ENCODE measurements at regions not wholly inside any gene's neighbourhood (a gene's known extent, or its start where the extent isn't known, plus 50 kb on each side); places are given as distances from the start of the nearest gene placed in this dataset.
"Not testable (repeated sequence)": the region's sequence is repeated elsewhere in the genome, so short reads cannot be mapped to it uniquely, and the experiment has no call there.

DNA sequence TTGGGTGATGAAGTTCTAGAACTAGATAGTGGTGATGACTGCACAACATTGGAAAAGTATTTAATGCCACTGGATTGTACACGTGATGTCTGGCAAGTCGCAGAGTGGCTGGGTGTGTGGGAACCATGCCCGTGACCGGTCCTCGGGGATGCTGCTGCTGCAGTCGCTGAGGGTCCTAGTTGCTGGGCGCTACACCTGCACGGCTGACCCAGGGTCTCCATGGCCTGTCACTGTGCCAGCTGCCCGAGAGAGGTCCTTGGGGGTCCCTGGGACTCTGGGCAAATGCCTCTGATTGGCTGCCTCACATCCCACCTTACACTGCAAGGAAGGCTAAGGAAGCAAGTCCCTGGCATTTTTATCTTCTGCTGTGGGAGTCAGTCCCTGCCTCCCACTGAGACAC, 109.1 kb upstream of the PABPC3 start (continued):
- TF ChIP-seq CCDC6 (CRISPR knock-in tag; IDR thresholded peaks at IDR 0.05), result no peak

DNA sequence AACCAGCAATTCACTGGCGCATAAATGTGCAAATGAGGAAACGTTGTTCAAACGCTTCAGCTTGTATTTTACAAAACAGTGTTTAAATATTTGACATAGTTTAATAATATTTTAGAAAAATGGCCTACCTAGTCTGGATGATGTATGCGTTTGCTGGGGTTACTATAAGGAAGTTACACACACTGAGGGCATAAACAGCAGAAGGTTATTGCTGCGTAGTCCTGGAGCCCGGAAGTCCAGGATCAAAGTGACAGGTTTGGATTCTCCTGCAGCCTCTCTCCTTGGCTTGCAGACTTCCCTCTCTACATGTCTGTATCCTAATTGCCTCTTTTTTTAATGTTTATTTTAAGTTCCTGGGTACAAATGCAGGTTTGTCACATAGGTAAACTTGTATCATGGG, 106.0 kb upstream of the PABPC3 start:
- H3K4me3 ChIP-seq (replicated peaks in 1 of 3; ENCODE audit: insufficient read depth in 1 of 3, low read depth in 2 of 3, low read length in 3 of 3); H3K9ac ChIP-seq (ENCODE audit: insufficient read depth, low read depth, low read length); CTCF ChIA-PET (ENCODE audit: low intra/inter-chr PET ratio, low total read pairs); BruUV-seq (replicated peaks); H4K20me1 ChIP-seq (ENCODE audit: insufficient read depth, low read length); H3K4me1 ChIP-seq (ENCODE audit: insufficient read depth, low read length); H3K4me2 ChIP-seq (ENCODE audit: low read depth, low read length); H2AFZ ChIP-seq (ENCODE audit: low read length); FAIRE-seq; POLR2A ChIA-PET; intact Hi-C loops (cut with micrococcal nuclease; ENCODE audit: unreplicated experiment); H3K9me3 ChIP-seq (ENCODE audit: low read length); H3K36me3 ChIP-seq (replicated peaks in 1 of 2; ENCODE audit: control insufficient read depth in 1 of 2, insufficient read depth in 2 of 2, low read length in 2 of 2); ATAC-seq; H3K79me2 ChIP-seq (ENCODE audit: insufficient read depth, low read length); DNase-seq (ENCODE audit: low spot score); H3K27ac ChIP-seq (ENCODE audit: extremely low read length, insufficient read depth, low read length): not testable (repeated sequence)
- peaks cover 0 to 19% of the 10 kb centered on the region in 2 experiments; a peak in 3 of 5 replicates for H3K27me3 ChIP-seq (ENCODE audit: control insufficient read depth in 1 of 2, insufficient read depth in 2 of 2, low read length in 2 of 2)
- 24% methylated on average over 6 of the region's 6 CpGs for WGBS (ENCODE audit: low lambda C conversion rate)
- in situ Hi-C loops (cut with HindIII; ENCODE audit: extremely low pct_ligation_motif_present, low pct_unique_long_range_greater_than_20kb), result loop anchor here (5.0 kb wide), 1 partner anchor 1112 kb away; no protein-coding TSS in a partner anchor

DNA sequence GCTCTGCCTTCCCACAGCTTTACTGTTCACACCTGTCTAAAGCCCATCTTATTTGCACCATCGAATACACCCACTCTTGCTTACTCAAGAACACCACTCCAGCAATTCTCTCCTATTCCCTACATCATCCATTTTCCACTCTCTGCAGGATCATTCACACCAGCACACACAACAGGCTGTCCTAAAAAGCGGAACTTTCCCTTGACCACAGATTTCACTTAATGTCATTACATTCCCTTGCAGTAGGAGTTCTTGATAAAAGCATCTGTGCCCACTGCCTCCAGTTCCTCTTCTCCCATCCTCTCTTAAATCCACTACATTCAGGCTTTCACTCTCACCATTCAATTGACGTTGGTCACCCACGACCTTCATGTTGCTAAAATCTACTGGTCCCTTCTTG, 103.0 kb upstream of the PABPC3 start:
- intact Hi-C loops (cut with micrococcal nuclease; ENCODE audit: unreplicated experiment), result not testable (repeated sequence)
- in situ Hi-C loops (cut with HindIII; ENCODE audit: extremely low pct_ligation_motif_present, low pct_unique_long_range_greater_than_20kb), result loop anchor here (5.0 kb wide), 1 partner anchor 1109 kb away; no protein-coding TSS in a partner anchor

More for the DNA sequence above, 103.0 kb upstream of the PABPC3 start:
- ATAC-seq; DNase-seq (ENCODE audit: low spot score); FAIRE-seq; CTCF ChIA-PET (ENCODE audit: low intra/inter-chr PET ratio, low total read pairs); H4K20me1 ChIP-seq (ENCODE audit: insufficient read depth, low read length); H3K27me3 ChIP-seq (ENCODE audit: control insufficient read depth in 1 of 2, insufficient read depth in 2 of 2, low read length in 2 of 2); H3K4me3 ChIP-seq (replicated peaks in 1 of 3; ENCODE audit: insufficient read depth in 1 of 3, low read depth in 2 of 3, low read length in 3 of 3); H3K79me2 ChIP-seq (ENCODE audit: insufficient read depth, low read length); H3K4me2 ChIP-seq (ENCODE audit: low read depth, low read length); H3K36me3 ChIP-seq (replicated peaks in 1 of 2; ENCODE audit: control insufficient read depth in 1 of 2, insufficient read depth in 2 of 2, low read length in 2 of 2); H2AFZ ChIP-seq (ENCODE audit: low read length); H3K9me3 ChIP-seq (ENCODE audit: low read length); BruUV-seq (replicated peaks); H3K9ac ChIP-seq (ENCODE audit: insufficient read depth, low read depth, low read length); POLR2A ChIA-PET; H3K4me1 ChIP-seq (ENCODE audit: insufficient read depth, low read length); H3K27ac ChIP-seq (ENCODE audit: extremely low read length, insufficient read depth, low read length): not testable (repeated sequence)
- WGBS (ENCODE audit: low lambda C conversion rate), result 2% methylated on average over 4 of the region's 4 CpGs
